HG03469 (cell line): ENCODE measurements at regions not wholly inside any gene's neighbourhood (a gene's known extent, or its start where the extent isn't known, plus 50 kb on each side); places are given as distances from the start of the nearest gene placed in this dataset.

Source experiments
- ATAC-seq: cut with Tn5 transposase; IDR thresholded peaks from one replicate; pipeline ENCODE4 v1.9.1; 2021; ENCODE audit warnings: mild to moderate bottlenecking, moderate library complexity, moderate number of reproducible peaks; ENCODE audit not compliant: unreplicated experiment

DNA sequence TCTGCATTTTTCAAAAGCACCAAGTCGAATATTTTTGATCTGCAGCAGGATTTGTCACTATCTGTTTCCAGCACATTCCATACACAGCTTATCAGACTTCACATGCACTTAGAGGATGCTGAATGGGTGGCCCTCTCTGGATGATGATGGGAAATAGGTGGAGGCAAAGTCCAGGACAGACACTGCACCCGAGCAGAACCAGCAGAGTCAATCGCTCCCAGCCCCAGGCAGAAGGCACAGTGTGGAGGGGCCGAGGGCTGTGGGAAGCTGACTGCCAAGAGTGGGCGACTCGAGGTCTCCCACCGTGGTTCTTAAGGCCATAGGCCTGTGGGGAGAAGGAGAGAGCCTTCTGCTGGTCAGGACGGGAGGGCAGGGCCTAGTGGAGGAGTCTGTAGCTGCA lies 490.2 kb upstream of the MGMT start:
- ATAC-seq = no peak

DNA sequence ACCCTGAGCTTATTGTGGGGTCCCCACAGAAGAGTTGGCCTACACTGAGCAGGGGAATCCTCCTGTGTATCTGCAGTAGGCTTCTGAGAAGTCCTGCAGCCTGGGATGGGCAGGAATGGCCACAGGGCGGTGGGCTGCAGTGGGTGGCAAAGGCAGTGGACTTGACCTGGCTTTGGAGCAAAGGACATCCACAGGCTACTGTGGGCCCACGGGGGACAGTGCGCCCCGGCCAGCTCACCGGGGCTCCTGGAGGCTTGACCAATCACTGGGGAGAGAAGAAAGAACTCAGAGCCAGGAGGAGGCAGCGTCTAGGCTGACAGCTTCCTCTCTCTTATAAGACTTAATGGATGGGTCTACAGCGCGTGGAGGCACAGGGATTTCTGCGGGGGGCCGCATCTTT lies 488.8 kb upstream of the MGMT start:
- no peak for ATAC-seq

DNA sequence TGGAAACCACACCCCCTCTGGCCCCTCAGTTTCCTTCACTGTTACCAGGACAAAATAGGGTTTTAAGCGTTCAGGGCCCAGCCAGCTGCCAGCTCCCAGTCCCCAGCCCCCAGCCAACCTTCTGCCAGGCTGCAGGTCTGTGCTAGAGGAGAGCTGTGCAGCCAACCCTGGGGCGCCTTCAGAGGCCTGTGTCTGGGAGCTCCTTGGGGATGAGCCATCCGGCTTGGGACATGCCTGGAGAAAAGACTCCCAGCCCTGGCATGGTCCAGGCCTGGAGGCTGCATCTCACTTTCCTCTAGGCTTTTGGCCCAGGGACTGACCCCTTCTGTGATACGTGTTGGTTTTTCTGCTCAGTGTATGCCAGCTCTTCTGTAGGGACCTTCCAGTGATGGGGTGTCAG lies 487.6 kb upstream of the MGMT start:
- no peak for ATAC-seq

DNA sequence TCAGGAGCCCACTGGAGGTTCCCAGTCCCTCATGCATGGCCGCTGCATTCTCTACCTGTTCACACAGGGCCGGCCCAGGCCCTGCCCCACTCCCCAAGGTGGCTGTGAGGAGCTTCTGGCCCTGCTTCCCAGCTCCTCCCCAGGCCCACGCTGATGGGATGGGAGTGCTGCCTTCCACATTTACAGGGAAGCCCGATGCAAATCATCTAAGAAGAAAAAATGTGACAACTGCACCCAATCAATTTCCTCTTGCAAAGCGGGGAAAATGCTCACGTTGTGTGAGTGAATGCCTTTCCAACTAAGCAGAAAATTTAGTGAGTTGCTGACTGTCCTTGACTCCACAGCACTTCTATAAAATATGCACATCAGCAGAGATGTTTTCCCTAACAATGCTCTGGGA lies 485.8 kb upstream of the MGMT start:
- ATAC-seq = no peak

DNA sequence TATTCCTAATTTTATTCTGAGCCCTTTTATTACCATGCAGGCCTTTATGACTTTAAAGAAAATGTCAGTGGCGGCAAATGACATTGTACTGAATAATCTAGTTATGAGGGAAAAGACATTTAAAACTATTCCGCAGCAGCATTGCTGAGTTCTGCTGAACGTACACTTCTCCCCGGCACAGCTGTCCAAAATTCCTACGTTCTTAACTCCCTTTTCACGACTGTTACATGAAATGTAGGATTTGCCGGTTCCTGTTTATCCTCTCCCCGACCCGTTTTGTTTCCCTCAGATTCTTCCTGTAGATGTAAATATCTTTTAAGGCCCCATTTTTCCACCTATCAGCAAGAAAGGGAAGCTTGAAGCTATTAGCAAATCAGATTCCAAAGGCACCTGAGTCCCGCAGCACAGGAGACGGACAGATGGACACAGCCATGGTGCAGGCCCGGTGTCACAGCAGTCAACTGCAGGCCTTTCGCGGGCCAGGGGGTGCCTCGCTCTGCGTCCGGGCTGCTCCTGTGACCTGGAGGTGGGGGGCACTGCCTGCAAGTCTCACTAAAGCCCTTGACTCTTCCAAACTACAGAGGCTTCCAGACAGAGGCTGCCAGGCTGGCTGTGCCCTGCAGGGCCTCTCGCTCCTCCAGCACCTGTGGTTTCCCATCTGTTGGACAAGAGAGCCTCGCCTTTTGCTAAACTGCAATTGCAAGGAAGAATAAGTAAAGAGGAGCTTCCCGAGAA lies 485.0 kb upstream of the MGMT start:
- ATAC-seq = no peak

DNA sequence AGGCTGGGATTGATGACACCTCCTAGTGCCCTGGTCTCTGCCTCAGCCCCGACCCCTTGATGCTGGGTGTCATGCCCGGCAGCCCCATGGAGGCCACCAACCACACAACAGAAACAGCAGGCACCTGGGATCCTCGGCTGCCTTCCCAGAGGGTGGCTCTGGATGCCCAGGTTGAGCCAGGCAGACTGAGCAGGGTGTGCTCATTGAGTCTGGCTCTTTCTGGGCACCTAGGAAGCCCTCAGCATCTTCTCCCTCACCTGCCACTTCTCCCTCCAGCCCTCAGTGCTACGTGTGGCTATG lies 484.5 kb upstream of the MGMT start:
- no peak for ATAC-seq

DNA sequence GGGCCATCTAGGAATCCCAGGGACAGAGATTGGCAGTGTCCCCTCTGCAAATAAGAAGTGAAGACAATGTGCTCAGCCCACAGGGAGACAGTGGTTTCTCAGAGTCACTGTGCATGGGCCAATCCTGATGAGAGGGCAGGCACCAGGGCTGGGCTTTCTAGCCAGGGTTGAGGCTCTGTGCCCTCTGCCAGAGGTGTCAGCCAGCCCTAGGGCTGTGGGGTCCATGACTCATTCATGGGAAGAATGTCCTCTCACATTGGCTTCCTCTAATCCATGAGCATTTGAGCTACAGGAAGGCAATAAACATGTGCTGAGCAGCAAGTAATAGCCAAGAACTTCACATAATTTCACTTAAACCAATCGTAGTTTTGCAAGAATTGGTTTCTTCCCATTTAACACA lies 482.0 kb upstream of the MGMT start:
- ATAC-seq = no peak

DNA sequence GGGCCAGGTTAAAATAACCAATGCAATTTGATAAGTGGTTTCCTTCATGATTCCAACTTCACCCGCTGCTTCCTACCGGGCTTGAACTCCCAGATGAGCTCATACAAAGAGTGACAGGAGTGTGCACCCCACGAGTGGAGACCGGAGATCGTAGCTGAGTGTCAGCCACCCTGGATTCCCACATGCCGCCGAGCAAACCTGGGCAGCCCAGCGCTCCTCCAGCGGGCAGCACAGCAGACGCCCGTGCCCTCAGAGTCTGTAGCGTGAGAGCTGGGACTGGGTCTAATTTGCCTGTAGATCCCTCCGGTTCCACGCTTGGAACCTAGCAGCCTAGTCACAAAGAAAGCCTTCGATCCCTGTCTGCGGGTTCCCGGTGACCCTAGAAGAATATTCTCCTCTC lies 476.1 kb upstream of the MGMT start:
- ATAC-seq = no peak

DNA sequence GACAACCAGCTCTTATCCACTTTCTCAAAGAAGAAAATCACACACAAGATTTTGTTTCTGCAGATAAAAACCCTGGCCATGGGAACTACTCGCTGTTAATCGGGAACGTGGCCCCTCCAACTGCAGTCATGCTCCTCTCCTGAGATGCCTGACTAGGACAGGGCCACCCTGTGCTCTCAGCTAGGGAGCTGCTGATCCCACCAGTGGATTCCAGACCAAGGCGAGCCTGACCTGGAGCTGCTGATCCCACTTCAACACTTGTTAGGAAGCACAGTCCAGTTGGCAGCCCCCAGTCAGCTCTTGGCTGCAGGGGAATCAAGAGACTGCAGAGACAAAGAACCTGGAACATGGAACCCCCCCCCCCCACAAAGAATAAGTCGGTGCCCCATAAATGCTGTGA lies 474.3 kb upstream of the MGMT start:
- ATAC-seq = no peak

DNA sequence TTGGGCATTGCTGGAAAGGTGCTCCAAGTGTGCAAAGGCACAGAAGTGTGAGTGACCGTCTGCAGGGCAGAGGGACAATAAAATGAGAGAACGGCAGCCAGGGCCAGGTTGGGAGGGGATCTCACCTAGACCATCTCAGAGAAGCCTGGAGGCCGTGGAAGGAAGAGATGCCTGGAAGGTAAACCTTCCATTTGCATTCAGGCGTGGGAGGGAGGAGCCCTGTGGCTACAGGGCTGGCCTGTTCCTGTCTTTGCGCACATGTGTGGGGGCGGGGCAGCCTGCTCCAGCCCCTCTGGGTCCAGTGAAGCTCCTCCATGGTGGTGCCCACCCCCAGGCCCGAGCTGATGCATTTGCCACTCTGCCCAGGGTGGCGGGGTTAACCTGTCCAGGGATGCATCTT lies 473.6 kb upstream of the MGMT start:
- no peak for ATAC-seq

DNA sequence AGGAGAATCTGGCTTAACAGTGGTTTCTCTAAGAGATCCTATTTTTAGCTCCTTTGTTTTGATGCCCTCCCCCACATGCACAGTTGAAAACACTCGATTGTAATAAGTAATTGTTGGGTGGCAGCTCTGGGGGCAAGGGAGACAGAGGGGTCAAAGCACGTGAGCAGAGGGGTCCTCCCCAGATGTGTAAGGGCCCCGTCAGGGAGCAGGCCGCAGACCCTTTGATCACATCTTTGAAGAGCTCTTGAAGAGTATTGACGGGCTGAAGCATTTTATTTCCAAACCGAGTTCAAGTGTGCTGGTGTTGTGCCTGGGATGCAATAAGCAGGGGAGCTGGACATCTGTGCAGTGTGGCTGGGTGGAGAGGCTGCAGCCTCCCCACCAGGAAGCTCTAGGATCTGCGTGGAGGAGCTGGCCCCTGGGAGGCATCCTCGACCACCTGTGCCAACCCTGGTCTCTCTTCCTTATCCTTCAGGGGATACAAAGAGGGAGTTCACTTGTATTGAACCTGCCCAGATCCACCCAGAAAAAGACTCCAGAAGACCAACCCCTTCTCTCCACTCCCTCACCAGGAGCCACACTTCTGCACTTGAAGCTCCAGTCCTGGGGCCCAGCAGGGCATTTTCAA lies 473.0 kb upstream of the MGMT start:
- ATAC-seq = no peak

DNA sequence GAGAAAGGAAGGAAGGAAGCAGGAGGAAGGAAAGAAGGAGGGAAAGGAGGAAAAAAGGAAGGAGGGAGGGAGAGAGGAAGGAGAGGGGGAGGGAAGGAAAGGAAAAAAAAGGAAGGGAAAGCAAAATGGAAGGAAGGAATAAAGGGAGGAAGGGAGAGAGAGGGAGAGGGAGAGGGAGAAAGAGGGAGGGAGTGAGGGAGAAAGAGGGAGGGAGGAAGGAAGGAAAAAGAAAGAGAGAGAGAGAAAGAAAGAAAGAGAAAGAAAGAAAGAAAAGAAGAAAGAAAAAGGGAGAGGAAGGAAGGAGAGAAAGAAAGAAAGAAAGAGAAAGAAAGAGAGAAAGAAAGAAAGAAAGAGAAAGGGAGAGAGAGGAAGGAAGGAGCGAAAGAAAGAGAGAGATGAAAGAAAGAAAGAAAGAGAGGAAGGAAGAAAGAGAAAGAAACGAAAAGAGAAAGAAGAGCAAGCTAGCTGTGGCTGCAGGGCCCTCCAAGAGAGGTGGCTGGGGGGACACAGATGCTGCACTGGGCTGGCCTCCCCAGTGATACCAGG lies 472.4 kb upstream of the MGMT start:
- no peak for ATAC-seq

DNA sequence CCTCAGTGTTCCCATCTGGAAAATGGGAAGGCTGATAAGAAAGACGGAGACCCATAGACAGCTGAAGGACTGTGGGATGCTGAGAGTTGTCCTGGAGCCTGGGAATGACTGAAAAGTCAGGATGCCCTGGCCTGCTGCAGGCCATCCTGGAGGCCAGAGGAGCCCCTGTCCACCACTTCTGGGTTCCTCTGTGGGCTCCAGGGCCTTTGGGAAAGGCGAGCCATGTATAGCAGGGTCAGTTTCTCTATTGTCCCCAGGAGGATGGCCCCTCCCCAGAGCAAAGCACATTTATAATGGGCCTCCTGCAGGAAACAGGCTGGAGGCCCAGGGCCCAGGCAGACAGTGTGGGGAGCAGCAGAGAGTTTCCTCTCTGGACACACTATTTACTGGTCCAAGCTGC lies 471.4 kb upstream of the MGMT start:
- ATAC-seq = no peak

DNA sequence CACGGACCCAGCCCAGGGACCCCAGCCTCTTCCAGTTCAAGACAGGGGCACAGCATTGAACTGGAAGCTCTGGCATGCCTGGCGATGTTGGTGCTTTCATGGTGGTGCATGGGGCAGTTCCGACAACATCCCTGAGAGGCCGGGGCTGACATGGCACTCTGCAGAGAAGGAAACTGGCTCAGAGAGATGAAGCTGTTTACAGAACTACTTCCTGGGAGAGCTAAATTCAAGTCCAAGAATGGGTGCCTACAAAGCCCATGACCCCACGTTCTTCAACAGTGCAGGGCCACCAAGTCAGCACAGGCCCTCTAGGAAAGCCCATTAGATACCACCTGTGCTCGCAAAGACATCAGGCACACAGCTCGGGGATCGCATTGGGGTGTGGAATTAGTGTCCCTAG lies 470.9 kb upstream of the MGMT start:
- ATAC-seq = no peak

DNA sequence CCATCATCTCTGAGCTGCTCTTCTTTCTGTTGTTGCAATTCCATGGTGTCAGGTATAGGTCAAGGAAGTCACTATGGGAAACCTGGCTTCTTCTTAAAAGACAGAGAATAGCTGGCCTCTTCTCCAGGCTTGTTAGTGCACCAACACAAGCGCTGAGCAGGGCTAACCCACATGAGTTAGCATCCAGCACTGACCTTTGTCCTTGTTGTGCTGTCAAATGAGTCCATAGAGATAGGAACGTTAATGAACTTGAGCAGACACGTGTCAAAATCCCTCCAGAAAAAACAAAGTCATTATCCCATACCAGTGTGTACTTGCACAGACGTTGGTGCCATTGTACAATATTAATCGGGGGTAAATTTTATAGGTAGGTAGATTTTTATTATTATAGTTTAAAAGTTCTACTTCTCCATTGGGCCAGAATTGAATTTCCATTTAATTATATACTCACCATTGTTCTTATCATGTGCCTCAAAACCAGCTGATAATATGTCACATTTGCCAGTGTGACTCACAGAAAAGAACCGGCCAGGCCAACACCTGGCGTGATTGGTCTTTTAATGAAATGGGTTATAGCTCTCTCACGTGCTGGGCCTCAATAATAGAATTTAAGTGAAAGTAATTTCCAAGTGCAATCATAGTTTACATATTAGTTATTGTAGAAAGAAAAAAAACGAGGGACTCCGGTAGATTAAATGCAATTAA lies 468.8 kb upstream of the MGMT start:
- no peak for ATAC-seq

DNA sequence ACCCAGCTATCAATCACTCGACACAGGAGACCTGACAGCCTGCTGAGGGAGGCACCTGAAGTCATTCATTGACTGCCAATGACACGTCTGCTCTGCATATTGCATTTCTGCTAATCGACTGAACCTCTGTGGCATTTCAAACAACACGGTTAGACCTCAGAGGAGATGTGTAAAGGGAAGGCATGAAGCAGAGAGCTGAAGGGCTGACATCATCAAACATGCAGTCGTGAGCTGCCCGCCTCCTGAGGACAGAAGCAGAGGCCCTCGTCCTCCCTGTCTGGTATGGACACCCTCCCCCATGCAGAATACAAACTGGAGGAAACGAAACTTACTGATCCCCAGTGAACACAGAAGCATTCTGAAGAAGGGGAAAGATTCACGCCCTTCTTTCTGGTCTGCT lies 462.6 kb upstream of the MGMT start:
- ATAC-seq = no peak

DNA sequence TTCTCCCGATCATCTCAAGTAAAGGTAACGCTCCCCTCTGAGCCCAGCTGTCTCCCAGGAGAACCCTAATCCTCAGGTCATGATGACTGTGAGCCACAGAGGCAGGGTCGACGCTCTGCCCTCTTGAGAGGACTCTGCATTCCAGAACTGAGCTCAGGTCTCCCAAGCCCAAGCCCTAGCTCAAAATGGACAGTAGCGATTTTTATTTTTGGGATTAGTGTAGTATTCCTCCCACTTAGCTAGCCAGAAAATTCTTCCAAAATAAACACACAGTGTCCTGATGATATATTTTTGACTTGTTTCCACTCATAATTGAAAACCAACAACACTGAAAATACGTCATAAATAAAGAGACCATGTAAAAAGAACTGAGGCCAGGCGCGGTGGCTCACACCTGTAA lies 462.0 kb upstream of the MGMT start:
- no peak for ATAC-seq

DNA sequence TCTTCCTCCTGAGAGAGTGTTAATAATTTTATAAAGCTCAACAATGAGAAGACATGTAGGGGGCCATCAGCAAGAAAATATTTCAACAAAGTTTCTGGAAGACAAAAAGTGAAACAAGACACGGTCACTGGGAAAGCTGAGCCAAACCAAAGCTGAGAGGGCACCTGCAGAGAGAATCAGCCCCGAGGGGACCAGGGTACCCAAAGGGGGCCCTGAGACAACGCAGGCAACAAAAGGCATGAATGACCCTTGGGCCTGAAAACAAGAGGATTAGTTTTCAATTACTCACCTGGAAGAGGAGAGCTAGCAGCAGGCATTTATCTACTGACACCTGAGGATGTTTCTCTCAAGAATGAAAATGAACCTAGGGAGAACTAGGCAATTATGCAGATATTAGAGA lies 461.2 kb upstream of the MGMT start:
- no peak for ATAC-seq

DNA sequence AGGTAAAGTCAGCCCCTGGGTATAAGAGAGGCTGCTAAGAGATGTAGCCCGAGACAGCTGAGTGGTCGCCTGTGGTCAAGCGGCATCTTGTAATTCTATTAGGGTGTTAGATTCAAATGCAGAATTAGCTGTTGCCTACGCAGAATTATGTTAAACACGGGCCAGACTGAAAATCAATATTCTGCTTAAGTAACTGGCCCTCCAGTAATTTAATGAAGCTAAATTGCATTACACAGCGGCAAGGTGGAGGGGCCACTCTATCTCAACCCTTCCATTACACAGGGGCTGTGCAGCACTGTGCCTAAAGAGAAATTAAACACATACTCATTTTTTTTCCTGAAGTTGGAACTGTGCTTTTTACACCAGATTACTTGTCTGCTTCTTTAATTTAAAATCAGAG lies 448.5 kb upstream of the MGMT start:
- no peak for ATAC-seq

DNA sequence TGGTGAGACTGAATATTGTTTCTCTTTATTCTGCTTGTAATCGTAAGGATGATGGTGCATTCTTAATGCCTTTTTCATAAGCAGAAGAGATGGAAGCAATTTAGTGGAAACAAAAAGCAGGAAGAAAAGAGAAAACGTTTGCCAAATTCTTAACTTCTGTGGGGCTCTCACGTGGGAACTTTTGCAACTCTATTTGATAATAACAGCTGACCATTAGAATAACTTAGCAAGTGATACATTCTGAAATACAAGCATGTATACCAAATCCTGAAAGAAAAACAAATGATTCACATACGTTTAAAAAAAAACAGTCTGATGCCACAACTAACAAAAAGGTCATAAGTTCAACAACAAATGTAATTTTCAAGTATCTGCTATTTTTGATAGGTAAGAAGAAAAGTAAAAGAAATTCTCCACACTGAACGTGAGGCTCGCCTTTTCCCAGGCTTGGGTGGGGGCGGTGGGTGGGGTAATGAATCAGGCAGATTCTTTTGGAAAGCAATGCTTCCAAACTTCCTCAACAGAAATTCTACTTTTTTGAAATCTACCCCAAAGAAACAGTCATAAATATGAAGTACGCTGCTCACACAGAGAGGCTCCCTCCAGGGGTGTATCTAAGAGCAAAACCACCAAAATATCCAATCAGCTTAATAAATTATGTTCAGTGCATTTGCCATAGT lies 446.2 kb upstream of the MGMT start:
- no peak for ATAC-seq

DNA sequence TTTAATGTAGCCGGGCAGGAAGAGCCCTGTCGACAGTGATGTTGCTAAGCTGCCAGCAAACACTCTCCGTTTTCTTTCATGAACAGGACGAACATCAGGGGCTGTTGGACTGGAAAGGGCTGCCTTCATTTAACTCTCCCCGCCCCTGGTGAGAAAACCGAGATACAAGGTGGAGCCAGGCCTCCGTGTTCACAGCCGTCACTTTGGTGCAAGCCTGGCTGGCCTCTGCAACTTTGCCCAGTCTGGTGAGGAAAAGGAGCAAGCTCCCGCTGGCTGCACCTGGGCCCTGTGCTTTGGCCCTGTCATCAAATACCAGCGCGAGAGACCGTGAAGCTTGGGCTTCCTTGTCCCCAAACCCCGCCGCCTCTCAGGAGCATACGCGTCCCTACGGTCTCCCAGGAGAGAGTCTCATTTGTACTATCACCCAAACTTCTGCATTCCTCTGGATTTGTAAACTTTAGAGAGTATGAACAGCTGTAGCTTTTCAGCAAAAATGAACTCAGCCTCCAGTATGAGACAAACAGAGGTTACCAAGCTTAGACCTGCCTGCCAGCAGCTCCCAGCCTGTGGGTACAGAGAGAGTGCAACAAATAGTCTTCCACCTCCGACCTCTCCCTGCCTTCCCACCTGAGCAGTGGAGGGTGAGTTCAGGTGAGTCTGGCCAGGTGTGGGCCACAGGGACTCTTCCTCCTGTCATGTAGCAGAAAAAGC lies 445.3 kb upstream of the MGMT start:
- ATAC-seq = no peak
